HG03460 (cell line): ENCODE measurements at regions not wholly inside any gene's neighbourhood (a gene's known extent, or its start where the extent isn't known, plus 50 kb on each side); places are given as distances from the start of the nearest gene placed in this dataset.

Experiments
- ATAC-seq: cut with Tn5 transposase; IDR thresholded peaks from one replicate; pipeline ENCODE4 v1.9.1; 2021; ENCODE audit not compliant: unreplicated experiment

DNA sequence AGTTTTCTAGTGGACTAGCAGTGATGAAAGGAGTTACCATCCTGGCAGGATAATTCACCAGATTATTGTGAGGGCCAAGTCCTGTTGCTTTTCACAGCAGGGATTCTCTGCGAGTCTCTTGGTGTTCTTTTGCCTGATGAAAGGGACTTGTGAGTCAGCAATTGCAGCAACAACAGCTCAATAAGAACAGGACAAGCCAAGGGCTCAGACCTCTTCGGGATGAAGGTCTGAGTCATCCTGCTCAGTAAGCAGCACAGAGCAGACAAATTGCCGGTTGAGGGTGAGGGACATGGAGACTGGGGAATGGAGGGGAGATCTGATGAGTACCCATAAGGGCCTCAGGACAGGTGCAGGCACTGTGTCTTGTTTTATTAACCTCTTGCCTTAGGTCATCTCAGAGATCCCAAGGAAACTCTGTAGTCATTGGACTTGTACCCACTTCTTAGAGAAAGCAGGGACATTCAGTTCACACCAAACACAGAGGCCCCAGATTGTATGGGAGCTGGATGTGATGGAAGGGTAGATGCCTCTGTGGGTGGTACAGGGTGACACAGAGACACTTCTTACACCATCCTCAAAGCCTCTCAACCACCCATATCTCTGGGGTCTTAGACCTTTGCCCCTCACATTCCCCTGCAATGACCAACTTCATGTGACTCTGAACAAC, 173.8 kb upstream of the TLE3 start:
- ATAC-seq, result no peak

GRCh38 chr15:70270752-70271111, 173.0 kb upstream of the TLE3 start:
- no peak for ATAC-seq

GRCh38 chr15:70269991-70270751, 172.5 kb upstream of the TLE3 start:
- no peak for ATAC-seq

GRCh38 chr15:70269311-70269911, 171.7 kb upstream of the TLE3 start:
- no peak for ATAC-seq

GRCh38 chr15:70268698-70269251, 171.1 kb upstream of the TLE3 start:
- ATAC-seq, result no peak

- ATAC-seq, result no peak
Measured at GRCh38 chr15:70267879-70268278, 170.2 kb upstream of the TLE3 start.

GRCh38 chr15:70267306-70267705, 169.6 kb upstream of the TLE3 start:
- no peak for ATAC-seq

DNA sequence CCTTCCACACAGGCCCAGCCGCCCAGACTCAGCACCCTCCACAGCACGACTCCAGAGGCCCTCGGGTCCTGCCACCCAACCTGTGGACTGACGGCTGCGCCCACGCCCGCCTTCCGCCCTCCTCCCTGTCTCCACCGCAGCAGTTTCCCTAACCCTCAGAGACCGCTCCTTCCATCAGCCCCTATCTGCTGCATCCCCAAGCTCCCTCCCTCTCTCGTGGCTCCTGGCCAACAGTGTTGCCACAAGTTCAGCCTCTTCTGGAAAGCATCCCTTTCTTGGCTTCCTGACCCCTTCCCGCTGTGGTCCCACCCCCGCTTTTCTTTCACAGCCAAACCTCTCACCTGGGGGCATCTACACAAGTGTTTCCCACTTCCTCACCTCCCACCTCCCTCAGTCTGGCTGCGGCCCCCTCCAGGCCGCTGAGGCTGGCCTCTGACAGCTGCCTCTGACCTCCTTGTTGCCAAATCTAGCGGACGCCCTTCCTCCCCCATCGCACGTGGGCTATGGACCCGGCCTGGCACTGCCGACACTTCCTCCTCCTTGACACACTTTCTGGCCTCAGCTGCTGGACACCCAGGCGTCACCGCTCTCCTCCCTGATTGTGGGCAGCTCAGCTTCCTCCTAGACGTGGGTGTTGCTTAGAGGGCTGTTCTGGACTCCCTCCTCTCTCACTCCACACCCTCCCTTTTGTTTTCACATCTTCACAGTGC, 168.8 kb upstream of the TLE3 start:
- ATAC-seq, result no peak

- no peak for ATAC-seq
Measured at GRCh38 chr15:70265986-70266385, 168.3 kb upstream of the TLE3 start.

DNA sequence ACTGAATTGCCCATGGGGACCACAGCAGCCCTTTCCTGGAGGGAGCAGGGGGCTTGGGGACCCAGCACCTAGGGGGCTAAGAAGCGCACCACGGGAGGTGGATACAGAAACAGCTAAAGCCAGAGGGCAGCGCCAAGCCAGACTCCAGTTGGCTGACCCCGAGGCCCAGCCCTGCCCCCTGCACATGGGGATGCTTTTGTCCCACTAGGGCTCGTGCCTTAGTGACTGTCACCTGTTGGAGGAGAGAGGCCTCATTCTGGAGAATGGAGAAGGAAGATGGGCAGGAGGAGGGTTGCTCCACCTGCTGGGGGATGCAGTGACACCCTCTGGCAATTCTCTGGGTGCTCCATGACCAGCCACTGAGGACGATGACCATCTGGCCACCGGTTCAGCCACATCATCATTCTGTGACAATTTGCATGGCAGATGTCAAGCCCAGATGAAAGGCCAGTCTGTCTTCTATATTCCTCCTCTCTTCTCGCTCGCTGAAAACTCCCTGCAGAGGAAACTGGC, 167.8 kb upstream of the TLE3 start:
- ATAC-seq, result no peak

DNA sequence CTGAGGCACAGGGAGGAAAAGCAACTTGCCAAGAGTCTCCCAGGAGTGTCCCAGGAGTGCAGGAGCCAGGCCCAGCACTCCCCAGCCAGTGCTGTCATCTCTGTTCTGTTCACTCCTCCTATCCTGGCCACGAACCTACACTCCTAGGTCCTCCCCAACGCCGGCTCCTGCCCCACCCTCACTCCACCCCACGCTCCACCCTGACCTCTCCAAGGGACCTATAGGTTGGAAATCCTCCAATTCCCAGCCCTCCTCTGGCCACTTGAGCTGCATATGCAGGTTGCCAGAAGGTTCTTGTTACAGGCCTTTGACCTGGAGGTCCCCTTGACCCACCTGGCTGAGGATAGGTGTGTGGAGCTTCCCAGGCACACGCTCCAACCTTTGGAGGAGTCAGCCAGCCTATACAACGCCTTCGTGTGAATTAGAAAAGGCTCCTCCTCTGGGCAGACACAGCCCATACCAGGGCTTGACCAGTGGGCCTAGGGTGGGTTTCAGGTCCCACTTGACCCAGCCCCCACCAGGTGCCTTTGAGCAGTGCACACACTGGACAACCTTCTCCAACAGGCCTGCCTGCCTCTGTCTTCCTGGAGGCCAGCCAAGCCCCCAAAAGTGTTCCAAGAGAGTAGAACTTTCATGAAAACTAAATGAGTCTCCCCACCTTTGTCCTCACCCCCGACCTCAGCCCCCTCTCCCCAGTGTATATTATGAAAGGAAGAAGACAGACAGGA, 167.2 kb upstream of the TLE3 start:
- ATAC-seq, result no peak

GRCh38 chr15:70264014-70264582, 166.4 kb upstream of the TLE3 start:
- ATAC-seq, result no peak

- no peak for ATAC-seq
Measured at GRCh38 chr15:70262591-70263274, 165.0 kb upstream of the TLE3 start.

DNA sequence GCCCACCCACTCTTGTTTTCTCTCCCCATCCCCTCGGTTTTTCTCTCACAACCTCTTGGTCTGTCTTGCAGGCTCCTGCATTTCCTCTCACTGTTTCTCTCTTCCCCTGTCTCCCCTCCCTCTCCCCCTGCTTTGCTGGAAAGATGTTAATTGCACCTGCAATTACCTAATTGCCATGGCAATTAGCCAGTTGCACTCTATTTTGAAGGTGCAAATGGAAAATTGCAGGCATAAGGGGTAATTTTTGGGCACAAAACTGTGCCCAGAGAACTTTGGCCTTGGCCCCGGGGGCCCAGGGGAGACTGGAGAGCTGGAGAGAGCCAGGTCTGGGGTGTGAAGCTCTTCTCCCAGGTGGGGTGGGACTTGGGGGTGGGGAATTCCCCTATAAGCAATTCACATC, 164.5 kb upstream of the TLE3 start:
- no peak for ATAC-seq

DNA sequence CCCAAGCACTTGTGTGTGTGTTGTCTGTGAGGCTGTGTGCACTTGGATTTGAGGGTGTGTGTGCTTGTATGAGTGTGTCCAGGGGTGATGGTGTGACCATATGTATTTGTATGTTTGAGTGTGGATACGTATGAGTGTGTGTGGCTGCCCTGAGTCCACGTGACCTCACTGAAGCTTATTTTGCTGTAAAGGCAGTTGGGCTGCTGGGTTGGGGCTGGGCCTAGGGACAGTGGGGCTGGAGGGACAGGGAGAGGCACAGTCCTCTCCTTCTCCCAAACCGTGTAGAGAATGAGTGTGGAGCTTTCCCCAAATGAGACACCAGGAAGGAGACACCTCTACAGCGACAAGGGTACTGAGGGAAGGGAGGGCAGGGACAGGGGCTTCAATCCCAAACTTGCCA, 163.4 kb upstream of the TLE3 start:
- ATAC-seq, result no peak

- ATAC-seq, result no peak
Measured at GRCh38 chr15:70260580-70260979, 162.9 kb upstream of the TLE3 start.

DNA sequence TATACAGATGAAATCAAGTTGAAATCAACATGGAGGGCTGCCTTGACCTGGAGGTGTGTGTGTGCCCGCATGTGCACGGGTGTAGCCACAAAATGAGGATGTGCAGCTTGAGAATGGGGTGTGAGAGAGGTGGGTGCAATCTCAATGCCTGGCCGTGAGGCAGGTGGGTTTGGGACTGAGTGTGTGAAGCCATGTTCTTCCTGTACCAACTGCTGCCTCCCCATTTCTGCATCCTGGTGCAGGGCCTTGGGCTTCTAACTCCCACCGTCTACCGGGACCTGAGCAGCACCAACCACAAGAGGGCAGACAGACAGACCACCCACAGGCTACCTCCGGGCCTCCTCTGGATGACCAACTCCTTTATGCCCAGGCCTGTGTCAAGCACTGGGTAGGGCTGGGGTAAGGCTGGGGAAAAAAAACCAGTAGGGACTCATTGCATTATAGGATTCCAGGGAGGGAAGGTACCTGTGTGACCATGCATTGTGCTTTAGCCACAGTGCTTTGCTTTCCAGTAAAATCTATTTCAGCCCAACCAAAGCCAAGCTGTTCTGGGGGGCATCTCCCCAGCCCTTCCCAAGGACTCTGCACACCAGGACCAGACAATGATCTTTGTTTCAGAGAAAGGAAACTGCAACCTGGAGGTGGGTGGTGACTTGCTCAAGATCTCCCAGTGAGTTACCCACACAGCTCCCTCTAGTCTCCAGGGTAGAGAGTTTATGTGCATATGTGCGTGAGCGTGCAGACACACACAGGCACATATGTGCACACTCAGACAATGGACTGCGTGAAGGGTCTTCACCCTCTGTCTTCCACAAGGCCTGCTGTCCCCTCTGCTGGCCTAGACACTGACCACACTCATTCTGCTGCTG, 162.2 kb upstream of the TLE3 start:
- no peak for ATAC-seq

GRCh38 chr15:70259028-70259424, 161.3 kb upstream of the TLE3 start:
- no peak for ATAC-seq
